B cell (primary cell): ENCODE measurements at regions not wholly inside any gene's neighbourhood (a gene's known extent, or its start where the extent isn't known, plus 50 kb on each side); places are given as distances from the start of the nearest gene placed in this dataset.

ENCODE experiments used
- ATAC-seq: fragments of 200-7000 bp; cut with Tn5 transposase; one replicate; pipeline ENCODE4 v1.10.0; 2021; ENCODE audit warnings: low read depth, mild to moderate bottlenecking, moderate number of reproducible peaks, moderate library complexity
- CTCF ChIA-PET: fragments of 350-600 bp; sonication (Branson Sonifier 250); formaldehyde crosslinking; loops from one replicate; lab custom pipeline; 2021; ENCODE audit warnings: antibody characterized with exemption, inconsistent platforms; lab: Charles Lee
- POLR2A ChIA-PET: fragments of 350-600 bp; sonication (Branson Sonifier 250); formaldehyde crosslinking; loops from one replicate; lab custom pipeline; 2021; ENCODE audit warnings: antibody characterized with exemption; lab: Charles Lee
- DNase-seq: peaks from one replicate; pipeline ENCODE4 v3.0.0; 2013
- H2AFZ ChIP-seq: 2 replicates; pipeline ENCODE4 v1.6.1; 2012; ENCODE audit warnings: mild to moderate bottlenecking, low read depth, low read length; ENCODE audit not compliant: insufficient read depth, poor library complexity, severe bottlenecking
- H3K27ac ChIP-seq, 2 donors: 1 replicate in 1 of 2; 2 replicates in 1 of 2; pipeline ENCODE4 v1.5.1; 2012 to 2013; ENCODE audit warnings: low read length in 2 of 2, mild to moderate bottlenecking in 2 of 2, moderate library complexity in 1 of 2
- H3K27me3 ChIP-seq, 4 experiments: fragments of 200-600 bp in 1 of 4; sonication (generic) in 1 of 4; replicated peaks in 1 of 4; 1 replicate in 2 of 4; 2 replicates in 2 of 4; pipeline versions ENCODE4 v1.6.1 to v1.7.0; 2013 to 2016; ENCODE audit warnings: low read length in 3 of 4, mild to moderate bottlenecking in 2 of 4, mixed read lengths in 1 of 4, moderate library complexity in 1 of 4; ENCODE audit not compliant: insufficient read depth in 4 of 4, control insufficient read depth in 3 of 4; ENCODE audit errors: control extremely low read depth in 1 of 4
- H3K36me3 ChIP-seq, 2 experiments: replicated peaks in 1 of 2; 1 replicate in 1 of 2; 2 replicates in 1 of 2; pipeline versions ENCODE4 v1.6.1 to v1.7.1; 2013; ENCODE audit warnings: low read length in 1 of 2; ENCODE audit not compliant: insufficient read depth in 2 of 2, control insufficient read depth in 1 of 2; ENCODE audit errors: control extremely low read depth in 1 of 2, extremely low read depth in 1 of 2
- H3K4me1 ChIP-seq, 2 donors: fragments of 200-600 bp in 1 of 2; sonication (generic) in 1 of 2; 1 replicate in 1 of 2; 2 replicates in 1 of 2; pipeline versions ENCODE4 v1.5.1 to v1.6.1; 2013 to 2017; ENCODE audit warnings: low read length in 2 of 2; ENCODE audit not compliant: control insufficient read depth in 2 of 2, insufficient read depth in 2 of 2
- H3K4me2 ChIP-seq: replicated peaks from 2 replicates; pipeline ENCODE3; 2012; ENCODE audit warnings: mild to moderate bottlenecking, low read depth, low read length; ENCODE audit not compliant: poor library complexity, severe bottlenecking
- H3K4me3 ChIP-seq, 5 experiments: fragments of 200-600 bp in 1 of 5; sonication (generic) in 1 of 5; 1 replicate in 3 of 5; 2 replicates in 2 of 5; pipeline versions ENCODE4 v1.5.1 to v1.7.0; 2011 to 2016; ENCODE audit warnings: low read length in 4 of 5, mild to moderate bottlenecking in 4 of 5, low read depth in 2 of 5, control low read depth in 1 of 5, moderate library complexity in 1 of 5; ENCODE audit not compliant: insufficient read depth in 1 of 5; ENCODE audit errors: control extremely low read depth in 1 of 5, extremely low read depth in 1 of 5
- H3K79me2 ChIP-seq: fragments of 200-600 bp; sonication (generic); one replicate; pipeline ENCODE4 v1.6.0; 2016; ENCODE audit warnings: low read length; ENCODE audit not compliant: control insufficient read depth, insufficient read depth
- H3K9ac ChIP-seq: fragments of 200-600 bp; sonication (generic); 2 replicates; pipeline ENCODE4 v1.6.1; 2017; ENCODE audit warnings: mild to moderate bottlenecking, low read length, moderate library complexity
- H3K9me3 ChIP-seq, 3 donors: one replicate each; pipeline versions ENCODE4 v1.6.1 to v1.7.1; 2013; ENCODE audit warnings: low read length in 2 of 3; ENCODE audit not compliant: control insufficient read depth in 2 of 3, insufficient read depth in 1 of 3; ENCODE audit errors: control extremely low read depth in 1 of 3
- H4K20me1 ChIP-seq: 2 replicates; pipeline ENCODE4 v1.6.0; 2012; ENCODE audit warnings: mild to moderate bottlenecking, low read length; ENCODE audit not compliant: insufficient read depth, control insufficient read depth, poor library complexity, severe bottlenecking
- H3K27ac Mint-ChIP-seq: one replicate; pipeline ENCODE4 v1.8.0; 2021; ENCODE audit warnings: mixed read lengths
- H3K27me3 Mint-ChIP-seq: one replicate; pipeline ENCODE4 v1.8.0; 2021; ENCODE audit warnings: mixed read lengths
- H3K4me1 Mint-ChIP-seq: one replicate; pipeline ENCODE4 v1.8.0; 2021; ENCODE audit warnings: mixed read lengths
- H3K4me3 Mint-ChIP-seq: one replicate; pipeline ENCODE4 v1.8.0; 2021; ENCODE audit warnings: mixed read lengths
- H3K9me3 Mint-ChIP-seq: one replicate; pipeline ENCODE4 v1.8.0; 2022; ENCODE audit warnings: mixed read lengths; ENCODE audit not compliant: insufficient read depth
- CTCF ChIP-seq: fragments of 200-600 bp; IDR thresholded peaks from one replicate; pipeline ENCODE4 v1.8.0; 2022; ENCODE audit warnings: antibody characterized with exemption, mild to moderate bottlenecking
- EZH2 ChIP-seq: IDR thresholded peaks from 2 replicates; pipeline ENCODE4 v1.6.1; 2012; ENCODE audit warnings: borderline replicate concordance, low read depth, mild to moderate bottlenecking, moderate library complexity, low read length; ENCODE audit not compliant: insufficient read depth, poor library complexity, severe bottlenecking
- WGBS: methylation state at CpG from one replicate; pipeline ENCODE4 v1.1.5; 2013; ENCODE audit warnings: missing lambda C conversion rate; ENCODE audit not compliant: insufficient coverage; 5-methylcytosine and 5-hydroxymethylcytosine counted together
- intact Hi-C: fragments of 100-400 bp; cut with micrococcal nuclease; formaldehyde crosslinking; loops from one replicate; pipeline ENCODE4 v1.10.0; 2022

- WGBS = 98% methylated on average over 16 of the region's 21 CpGs
- no peak overlapping the region for H3K27ac ChIP-seq
- Mint-ChIP-seq H3K4me3 (no peak overlapping the region), H3K9me3 (no peaks in the 10 kb centered on the region), H3K4me1 (no peaks in the 10 kb centered on the region), H3K27me3 (no peaks in the 10 kb centered on the region), H3K27ac (no peak overlapping the region)
- ChIA-PET POLR2A (no interaction called here), CTCF (no interaction called here)
- TF ChIP-seq EZH2 = no peak
- TF ChIP-seq CTCF = no peak
- no peaks in the 10 kb centered on the region for H3K36me3 ChIP-seq
- no peak overlapping the region for H3K4me3 ChIP-seq
- H3K4me1 ChIP-seq = no peaks in the 10 kb centered on the region
- H3K9me3 ChIP-seq = peaks cover 0 to 22% (median 0%) of the 10 kb centered on the region in 3 donors
- H3K9ac ChIP-seq = no peak overlapping the region
- intact Hi-C loops = no loop called here
- no peaks in the 10 kb centered on the region for H3K79me2 ChIP-seq
- peaks cover 0 to 5% (median 0%) of the 10 kb centered on the region in 4 experiments for H3K27me3 ChIP-seq
- no peak overlapping the region for H2AFZ ChIP-seq
- H4K20me1 ChIP-seq = no peaks in the 10 kb centered on the region
- DNase-seq (no peak), ATAC-seq (no peak)
- H3K4me2 ChIP-seq = no peak overlapping the region
Observed at GRCh38 chr12:13564266-13564810, 367.8 kb downstream of the EMP1 start.

- no peak overlapping the region for H3K27ac ChIP-seq
- POLR2A ChIA-PET = no interaction called here
- intact Hi-C loops = no loop called here
- TF ChIP-seq CTCF = no peak
- TF ChIP-seq EZH2 = no peak
- no peak overlapping the region for H3K4me2 ChIP-seq
- H3K4me3 Mint-ChIP-seq = no peak overlapping the region
- no peaks in the 10 kb centered on the region for H3K4me1 ChIP-seq
- H3K79me2 ChIP-seq = no peaks in the 10 kb centered on the region
- H3K4me3 ChIP-seq = no peak overlapping the region
- H3K27ac Mint-ChIP-seq = no peak overlapping the region
- no peaks in the 10 kb centered on the region for H3K27me3 Mint-ChIP-seq
- H2AFZ ChIP-seq = no peak overlapping the region
- H3K9me3 Mint-ChIP-seq = no peaks in the 10 kb centered on the region
- no peaks in the 10 kb centered on the region for H3K4me1 Mint-ChIP-seq
- H3K9ac ChIP-seq = no peak overlapping the region
- H3K9me3 ChIP-seq = peaks cover 0 to 22% (median 0%) of the 10 kb centered on the region in 3 donors
- 97% methylated on average over 29 of the region's 29 CpGs for WGBS
- no peaks in the 10 kb centered on the region for H4K20me1 ChIP-seq
- H3K36me3 ChIP-seq = no peaks in the 10 kb centered on the region
- DNase-seq = no peak
- ATAC-seq = no peak
- peaks cover 0 to 5% (median 0%) of the 10 kb centered on the region in 4 experiments for H3K27me3 ChIP-seq
- CTCF ChIA-PET = no interaction called here
Observed at GRCh38 chr12:13563743-13564125, 367.2 kb downstream of the EMP1 start.
